Stimulated activated CD8-positive, alpha-beta memory T cell treated with anti-CD3 and anti-CD28 coated beads, Interleukin-15, amount 100 ng/mL, for 48 hours (primary cell): ENCODE measurements at regions not wholly inside any gene's neighbourhood (a gene's known extent, or its start where the extent isn't known, plus 50 kb on each side); places are given as distances from the start of the nearest gene placed in this dataset.
"Not testable (repeated sequence)": the region's sequence is repeated elsewhere in the genome, so short reads cannot be mapped to it uniquely, and the experiment has no call there.

Source experiments
- DNase-seq, 2 donors: peaks; one replicate each; pipeline ENCODE4 v3.0.0-alpha.2; 2020; ENCODE audit warnings: low read depth in 2 of 2

- no peak for DNase-seq
These were observed 1337.8 kb downstream of the BRD1 start for GRCh38 chr22:48489551-48490499.

DNA sequence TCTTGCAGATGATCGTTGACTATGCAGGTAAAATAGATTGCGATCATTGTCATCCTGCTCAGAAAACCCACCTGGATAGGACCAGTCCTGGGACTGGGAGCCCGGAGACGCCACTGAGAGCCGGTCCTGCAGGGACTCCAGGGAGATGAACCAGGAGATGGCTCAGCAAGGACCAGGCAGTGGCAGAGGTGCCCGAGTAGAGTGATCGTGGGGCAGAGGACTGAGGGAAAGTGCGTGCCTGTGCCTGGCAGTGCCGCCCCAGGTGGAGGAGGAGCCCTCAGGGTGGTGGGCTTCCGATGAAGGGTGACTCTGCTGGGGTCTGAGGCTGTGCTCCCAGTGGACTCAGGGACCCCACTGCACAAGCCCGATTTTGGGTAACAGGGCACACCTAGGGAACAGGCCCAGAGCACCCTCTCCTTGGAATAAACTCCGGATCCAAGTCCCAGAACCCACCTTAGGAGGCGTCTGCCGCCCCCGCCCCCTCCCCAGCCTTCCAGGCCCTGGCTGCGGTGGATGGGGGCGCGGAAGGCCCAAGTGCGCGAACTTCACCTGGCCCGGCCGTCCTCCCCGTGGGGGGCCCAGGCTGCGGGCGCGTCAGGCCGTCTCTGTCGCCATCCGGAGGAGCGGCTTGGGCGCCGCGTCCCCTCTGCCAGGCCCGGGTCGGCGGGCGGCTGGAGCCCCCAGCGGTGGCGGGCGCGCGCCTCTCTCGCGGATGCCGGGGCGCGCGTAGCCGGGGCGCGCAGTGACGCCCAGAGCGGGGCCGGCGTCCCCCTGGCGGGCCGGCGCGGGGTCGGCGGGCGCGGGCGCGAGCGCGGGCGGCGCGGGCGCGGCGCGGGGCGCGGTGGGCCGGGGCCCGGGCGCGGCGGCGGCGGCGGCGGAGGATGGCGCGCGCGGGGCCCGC lies 1338.8 kb downstream of the BRD1 start:
- DNase-seq, result no peak

DNA sequence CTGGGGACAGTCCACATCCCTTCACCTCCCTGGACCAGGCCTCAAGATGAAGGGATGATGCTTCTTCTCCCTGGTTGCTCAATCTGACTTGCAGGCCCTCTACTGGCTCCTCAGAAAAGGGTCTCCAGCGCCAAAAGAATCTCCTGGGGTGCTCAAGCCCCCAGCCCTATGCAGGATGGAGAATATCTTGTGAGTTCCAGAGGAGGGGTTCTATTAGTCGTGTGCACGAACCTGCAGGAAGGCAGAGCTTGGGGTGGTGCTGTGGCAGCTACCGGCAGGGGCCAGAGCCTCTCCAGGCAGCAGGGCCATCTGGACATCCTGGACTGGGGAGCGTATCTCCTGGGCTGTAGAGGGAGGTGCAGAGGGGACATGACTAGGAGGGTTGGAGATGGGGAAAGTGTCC lies 1339.5 kb downstream of the BRD1 start:
- no peak for DNase-seq

DNA sequence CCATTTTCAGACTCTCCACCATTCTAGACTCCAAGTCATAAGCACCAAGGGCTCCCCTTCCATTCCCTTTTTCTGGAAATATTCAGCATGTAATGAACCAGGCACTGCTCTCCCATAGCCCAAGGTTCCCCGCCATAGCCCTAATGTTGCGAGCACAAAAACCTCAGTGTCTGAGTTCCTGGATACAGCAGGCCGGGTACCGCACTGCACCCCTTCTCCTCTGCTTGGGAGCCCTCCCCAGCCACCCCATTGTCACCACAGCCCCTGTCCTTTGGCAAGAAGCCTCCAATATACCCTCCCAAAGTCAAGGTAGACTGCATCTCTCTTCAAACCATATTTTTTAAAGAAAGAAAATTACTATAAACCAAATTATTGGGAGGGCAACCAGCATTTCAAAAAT lies 1341.1 kb downstream of the BRD1 start:
- no peak for DNase-seq

DNA sequence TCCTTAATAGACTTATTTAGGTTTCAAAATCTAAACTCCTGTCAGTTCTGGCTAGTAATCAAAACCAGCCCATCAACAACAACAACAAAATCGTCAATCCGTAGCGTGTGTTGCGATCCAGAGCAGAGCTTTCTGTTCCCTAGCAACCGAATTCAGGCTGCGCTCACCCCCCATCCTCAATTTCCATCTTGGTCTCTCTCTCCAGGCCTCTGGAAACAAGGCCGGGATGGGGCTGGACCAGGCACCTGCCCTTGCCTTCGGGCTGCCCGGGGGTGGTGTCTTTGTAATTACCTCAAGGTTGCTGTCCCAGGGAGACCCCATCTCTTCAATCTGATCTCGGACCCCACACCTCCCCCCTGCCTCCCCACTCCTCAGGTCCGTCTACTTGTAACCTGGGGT lies 1341.5 kb downstream of the BRD1 start:
- DNase-seq, result no peak

DNA sequence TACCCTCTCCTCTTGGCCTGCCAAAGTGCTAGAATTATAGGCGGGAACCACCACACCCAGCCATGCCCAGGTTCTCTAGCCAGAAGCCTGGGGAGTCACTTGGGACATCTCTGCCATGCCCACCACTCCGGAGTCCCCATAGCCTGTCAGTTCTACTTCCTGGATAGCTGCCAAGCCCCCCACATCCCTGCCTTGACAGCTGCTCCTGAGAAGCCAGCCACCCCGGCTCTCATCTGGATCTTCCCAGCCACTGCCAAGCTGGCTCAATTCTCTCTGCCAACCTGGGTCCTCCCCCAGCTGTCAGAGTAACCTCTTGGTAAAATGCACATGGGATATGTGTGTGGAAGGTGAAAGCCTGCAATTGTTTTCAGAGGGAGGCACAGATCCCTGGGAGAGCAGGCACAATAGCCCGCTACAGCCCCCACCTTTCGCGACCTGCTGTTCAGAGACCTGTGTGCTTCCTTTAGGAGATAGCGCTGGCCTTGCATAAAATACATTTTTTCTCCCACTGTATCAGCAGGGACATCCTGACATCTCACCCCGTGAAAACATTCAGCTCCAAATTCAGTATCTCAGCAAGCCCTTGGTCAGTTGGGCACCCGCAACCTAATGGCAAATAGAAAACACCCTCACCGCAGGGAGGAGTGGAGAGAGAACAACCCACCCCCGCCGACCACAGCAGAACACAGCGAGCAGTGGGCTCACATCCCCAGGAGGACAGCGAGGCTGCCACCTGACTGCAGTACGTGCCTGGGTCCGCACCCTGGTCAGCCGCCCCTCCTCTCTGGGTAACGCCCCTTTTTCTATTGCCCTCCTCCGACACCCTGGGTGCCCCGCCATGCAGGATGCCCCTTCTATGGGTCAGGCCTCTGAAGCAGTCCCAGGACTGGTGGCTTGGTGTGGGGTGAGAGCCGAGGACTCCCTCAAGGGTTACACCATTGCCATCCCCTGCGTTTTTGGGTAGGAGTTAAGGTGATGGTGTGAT lies 1342.2 kb downstream of the BRD1 start:
- DNase-seq, result no peak

DNA sequence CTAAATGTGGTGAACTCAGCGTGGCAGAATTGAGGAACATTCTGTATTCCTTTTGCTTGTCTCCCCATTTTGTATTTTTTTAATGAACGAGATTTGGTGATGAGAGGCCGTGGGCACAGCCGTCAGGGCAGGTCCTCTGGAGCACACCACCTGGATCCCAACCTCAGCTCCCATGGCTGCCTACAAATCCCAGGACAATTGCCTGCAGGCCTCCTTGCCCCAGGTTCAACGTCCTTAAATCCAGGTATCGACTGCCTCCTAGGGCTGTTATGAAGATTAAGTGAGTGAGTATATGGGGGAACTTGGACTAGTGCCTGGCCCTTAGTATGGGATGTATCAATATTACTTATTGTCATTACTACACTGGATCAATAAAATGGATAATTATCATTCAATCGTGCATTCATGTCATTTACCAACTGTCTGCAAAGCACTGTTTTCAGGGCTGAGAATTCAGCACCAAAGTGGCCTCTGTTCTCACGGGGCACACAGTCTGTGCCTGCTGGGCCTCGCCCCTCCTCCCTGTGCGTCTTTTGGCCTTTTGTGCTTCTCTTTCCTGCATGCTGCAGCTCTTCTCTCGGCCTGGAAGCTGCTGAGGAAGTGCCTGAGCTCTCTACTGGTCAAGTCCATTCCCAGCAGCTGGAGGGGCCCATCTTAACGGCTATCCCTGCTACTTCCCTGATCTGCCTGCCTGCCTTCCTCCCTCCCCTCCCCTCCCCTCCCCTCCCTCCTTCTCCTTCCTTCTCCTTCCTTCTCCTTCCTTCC lies 1343.7 kb downstream of the BRD1 start:
- DNase-seq, result no peak

DNA sequence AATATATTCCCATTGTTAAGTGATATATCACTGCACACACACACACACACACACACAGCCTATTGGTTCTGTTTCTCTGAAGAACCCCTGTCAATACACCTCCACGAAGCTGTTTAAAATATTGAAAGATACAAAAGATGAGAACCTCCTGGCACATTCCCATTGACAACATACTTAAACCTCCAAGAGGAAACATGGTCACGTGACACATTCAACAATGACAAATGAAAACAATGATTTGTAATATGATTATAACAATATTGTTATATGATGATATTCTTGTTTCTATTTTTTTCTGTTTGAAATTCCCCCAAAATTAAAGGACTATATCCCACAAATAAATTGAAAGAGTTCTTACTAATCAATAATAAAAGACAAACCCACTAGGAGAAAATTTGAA lies 1344.9 kb downstream of the BRD1 start:
- no peak for DNase-seq

DNA sequence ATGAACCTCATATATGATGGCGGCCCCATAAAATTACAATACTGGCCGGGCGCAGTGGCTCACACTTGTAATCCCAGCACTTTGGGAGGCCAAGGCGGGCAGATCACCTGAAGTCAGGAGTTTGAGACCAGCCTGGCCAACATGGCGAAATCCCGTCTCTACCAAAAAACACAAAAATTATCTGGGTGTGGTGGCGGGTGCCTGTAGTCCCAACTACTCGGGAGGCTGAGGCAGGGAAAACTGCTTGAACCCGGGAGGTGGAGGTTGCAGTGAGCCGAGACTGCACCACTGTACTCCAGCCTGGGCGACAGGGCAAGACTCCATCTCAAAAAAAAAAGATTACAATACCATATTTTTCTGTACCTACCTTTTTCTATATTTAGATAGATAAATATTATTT lies 1345.5 kb downstream of the BRD1 start:
- not testable (repeated sequence) for DNase-seq

DNA sequence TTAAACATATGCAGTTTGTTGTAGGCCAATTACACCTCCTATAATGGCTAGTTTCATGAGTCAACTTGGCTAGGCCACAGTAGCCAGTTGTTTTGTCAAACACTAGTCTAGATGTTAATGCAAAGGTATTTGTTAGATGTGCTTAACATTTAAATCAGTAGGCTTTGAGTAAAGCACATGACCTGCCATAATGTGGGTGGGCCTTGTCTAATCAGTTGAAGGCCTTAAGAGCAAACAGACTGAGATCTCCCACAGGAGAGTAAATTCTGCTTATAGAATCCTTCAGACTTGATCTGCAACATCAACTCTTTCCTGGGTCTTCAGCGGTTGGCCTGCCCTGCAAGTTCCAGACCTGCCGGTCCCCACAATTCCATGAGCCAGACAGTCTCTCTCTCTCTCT lies 1345.9 kb downstream of the BRD1 start:
- DNase-seq, result no peak

- DNase-seq, result no peak
These were observed 1349.0 kb downstream of the BRD1 start for GRCh38 chr22:48478529-48479265.

DNA sequence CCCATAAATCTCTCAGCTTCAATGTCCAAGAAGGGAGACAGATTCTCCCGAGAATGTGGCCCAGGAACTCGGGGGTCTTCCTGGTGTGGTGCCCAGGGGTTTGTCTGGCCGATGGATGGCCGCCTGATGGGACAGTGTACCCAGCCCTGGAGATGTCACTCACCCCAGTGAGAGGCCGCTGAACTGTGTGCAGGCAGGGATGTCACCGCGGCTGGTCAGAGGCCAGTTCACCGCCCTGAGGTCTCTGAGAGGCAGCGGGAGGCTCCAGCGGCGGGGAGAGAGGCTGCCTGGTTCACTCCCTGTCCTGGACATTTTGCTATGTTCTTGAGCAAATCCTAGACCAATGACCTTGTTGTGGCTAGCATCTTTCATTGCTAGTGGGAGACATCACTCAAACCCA lies 1349.5 kb downstream of the BRD1 start:
- no peak for DNase-seq

DNA sequence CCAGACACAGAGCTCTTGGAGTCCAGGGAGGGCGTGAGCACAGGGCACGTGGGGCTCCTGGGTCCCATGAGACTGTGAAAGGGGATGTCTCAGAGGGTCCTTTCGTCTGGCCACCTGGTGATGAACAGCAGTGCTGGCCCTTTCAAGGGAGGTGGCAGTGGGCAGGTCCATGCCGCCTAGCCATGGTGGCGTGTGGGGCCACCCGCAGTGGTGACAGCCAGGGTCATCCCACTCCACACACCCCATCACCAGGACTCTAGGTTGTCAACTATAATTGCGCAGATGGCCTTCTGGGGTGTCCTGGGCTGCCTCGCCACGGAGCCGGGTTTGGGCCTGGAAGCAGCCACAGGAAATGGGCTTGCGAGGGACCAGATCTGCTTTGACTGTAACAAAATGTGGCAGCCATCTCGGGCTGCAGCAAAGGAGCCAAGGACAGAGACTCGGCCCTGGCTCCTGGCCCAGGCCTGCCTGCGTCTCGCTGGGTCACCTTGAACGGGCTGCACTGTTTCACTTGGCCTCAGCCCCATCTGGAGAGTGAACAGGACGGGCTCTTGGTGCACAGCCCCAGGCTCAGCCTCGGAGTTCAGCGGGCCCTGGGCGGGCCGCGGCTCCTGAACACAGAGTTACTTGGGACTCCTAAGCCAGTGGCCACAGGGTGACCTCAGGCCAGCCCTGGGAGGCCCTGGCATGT lies 1350.5 kb downstream of the BRD1 start:
- DNase-seq, result no peak

- no peak for DNase-seq
These were observed 1351.1 kb downstream of the BRD1 start for GRCh38 chr22:48476577-48476976.

DNA sequence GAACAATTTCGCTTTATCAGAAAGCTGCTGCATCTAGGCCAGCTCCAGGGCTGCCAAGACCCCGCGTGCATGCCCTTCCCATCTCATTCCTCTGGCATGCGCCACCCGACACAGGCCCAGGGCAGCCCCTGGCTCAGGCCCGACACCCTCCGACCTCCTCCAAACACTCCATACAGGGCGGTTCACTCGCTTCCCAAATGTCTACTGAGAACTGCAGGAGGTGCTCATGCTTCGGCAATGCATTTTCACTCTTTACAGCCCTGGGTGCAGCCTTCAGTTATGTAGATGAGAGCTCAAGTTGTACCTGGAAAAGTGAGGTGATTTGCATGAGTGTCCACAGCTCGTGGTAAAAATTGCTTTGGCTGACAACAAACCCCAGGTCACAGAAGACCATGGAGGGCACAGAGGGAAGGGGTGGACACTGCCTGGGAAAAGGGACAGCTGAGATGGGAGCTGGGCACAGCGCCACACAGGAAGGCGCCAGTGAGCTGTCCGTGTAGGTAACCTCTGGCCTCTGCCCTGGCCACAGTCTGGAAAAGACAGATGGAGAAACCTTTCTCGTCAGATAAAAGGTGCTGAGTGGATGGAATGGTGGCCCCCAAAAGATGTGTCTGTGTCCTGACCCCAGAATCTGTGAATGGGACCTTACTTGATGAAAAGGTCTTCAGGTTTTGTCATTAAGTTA lies 1351.9 kb downstream of the BRD1 start:
- DNase-seq, result no peak

DNA sequence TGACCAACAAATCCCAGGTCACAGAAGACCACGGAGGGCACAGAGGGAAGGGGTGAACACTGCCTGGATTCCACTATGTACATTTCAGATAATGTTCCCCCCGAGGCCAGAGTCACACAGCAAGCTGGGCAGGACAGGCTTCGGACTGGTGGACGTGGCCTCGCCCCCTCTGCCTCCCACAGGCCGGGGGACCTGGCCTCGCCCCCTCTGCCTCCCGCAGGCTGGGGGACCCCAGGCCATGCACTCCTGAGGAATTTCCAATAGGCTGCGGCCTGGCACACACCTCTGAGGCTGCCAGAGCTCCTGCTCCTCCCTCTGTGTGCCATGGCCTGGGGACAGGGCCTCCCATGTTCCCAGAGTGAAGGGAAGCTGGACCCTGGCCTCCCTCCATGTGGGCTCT lies 1352.8 kb downstream of the BRD1 start:
- no peak for DNase-seq

GRCh38 chr22:48473202-48473601 lies 1354.5 kb downstream of the BRD1 start:
- DNase-seq, result no peak

DNA sequence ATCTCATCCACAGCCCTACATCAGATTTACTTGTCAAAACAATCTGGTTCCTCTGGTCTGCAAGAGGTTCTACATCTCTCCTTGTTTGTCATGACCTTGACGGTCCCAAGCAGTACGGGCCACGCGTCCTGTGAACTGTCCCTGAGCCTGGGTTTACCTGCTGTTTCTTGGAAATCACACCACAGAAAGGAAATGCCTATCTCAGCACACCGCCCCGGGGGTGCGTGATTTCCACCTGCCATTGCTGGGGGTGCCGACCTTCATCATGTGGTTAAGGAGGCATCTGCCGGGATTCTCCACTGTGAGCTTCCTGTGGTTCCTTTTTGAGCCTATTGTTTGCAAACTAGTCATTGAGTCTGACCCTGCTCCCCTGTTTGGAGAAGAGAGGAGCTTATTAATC lies 1363.4 kb downstream of the BRD1 start:
- DNase-seq, result no peak
